ENCODE measurements at regions not wholly inside any gene's neighbourhood (a gene's known extent, or its start where the extent isn't known, plus 50 kb on each side); places are given as distances from the start of the nearest gene placed in this dataset.
"Not testable (repeated sequence)": the region's sequence is repeated elsewhere in the genome, so short reads cannot be mapped to it uniquely, and the experiment has no call there.

DNA sequence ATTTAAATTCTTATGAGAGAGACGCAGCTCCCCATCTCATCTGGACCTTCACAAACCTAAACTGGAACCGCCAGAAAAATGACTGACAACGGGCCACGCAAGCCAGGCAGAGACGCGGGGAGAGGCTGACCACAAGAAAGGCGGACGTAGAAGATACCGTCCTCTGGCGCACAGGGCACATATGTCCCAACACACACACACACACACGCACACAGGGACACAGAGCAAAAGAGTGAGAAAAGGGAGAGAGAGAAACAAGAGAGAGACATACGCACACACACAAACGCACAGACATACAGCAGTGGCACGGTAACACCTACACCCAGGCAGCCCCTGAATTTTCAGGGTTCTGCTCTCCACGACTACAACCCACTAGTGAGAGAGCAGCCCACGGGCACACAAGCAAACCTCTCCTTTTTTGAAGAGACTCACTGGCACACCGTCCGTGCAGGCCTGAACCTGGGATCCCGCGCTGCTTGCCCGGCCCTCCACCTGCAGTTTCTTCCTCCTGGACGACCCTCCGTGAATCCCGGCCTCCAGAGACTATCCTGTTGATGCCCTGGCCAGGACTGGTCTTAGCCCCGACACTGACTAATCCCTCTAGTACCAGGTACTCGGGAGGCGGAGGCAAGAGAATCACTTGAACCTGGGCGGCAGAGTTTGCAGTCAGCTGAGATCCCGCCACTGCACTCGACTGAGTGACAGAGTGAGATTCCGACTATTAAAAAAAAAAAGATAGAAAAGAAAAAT lies 156.5 kb upstream of the ZNF337 start:
- Histone ChIP-seq H3K4me3 (peak overlapping the region; percentile 52 to 76 (median 66)), H3K27ac (peak overlapping the region in 3 of 4 donors; percentile 66 to 80 (median 68)), H3K27me3 (peaks cover 0 to 24% (median 0%) of the 10 kb centered on the region in 4 donors), H3K4me1 (peaks cover 2 to 28% (median 4%) of the 10 kb centered on the region in 3 donors)
- 31 to 32% methylated on average over 19 to 20 of the region's 31 CpGs for whole genome bisulfite sequencing, 2 donors
- DNase-seq; intact Hi-C loops (cut with DNase I); H3K9me3 ChIP-seq; H3K36me3 ChIP-seq: not testable (repeated sequence)

DNA sequence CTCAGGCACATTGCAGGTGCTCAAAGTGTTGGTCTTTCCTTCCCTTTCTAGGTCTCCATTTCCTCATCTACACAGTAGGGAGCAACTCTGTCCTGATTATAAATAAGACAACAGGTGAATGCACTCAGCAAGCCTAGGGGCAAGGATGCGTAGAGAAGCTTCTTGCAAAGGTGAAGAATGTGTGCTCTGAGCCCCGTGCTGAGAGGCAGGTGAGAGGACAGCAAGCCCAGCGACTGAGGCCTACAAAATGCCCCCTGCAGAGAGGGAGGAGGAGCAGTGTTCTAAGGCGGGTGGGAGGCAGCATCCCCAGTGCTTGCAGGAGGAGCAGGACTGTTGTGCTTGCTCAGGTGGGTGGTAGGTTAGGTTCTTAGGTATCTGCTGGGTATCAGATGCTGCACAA lies 153.5 kb upstream of the ZNF337 start:
- H3K36me3 ChIP-seq; H3K9me3 ChIP-seq; H3K27ac ChIP-seq; H3K4me3 ChIP-seq; DNase-seq; H3K27me3 ChIP-seq; intact Hi-C loops (cut with DNase I): not testable (repeated sequence)
- WGBS, 2 donors = 71 to 76% methylated on average over 4 of the region's 4 CpGs
- peaks cover 0 to 24% (median 4%) of the 10 kb centered on the region in 3 donors for H3K4me1 ChIP-seq

DNA sequence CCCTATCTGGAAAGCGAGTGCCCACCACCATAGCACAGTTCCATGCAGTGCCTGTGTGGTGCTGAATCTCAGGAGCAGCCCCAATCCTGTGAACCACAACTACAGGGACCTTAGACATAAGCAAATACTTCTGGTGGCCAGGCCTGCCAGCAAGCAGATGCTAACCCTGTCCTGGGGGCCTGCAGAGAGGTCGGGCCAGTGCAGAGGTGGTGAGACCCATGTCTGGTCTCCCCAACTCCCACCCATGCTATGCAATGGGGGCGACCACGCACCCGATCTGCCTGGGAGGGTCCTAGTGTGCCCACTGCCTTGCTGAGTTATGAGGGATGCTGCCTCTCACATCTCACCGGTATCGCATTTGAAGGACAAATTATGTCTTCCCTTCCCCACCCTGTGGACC lies 151.6 kb upstream of the ZNF337 start:
- no peak for TF ChIP-seq POLR2A (IDR thresholded peaks at IDR 0.05)
- TF ChIP-seq, protein P1, sequence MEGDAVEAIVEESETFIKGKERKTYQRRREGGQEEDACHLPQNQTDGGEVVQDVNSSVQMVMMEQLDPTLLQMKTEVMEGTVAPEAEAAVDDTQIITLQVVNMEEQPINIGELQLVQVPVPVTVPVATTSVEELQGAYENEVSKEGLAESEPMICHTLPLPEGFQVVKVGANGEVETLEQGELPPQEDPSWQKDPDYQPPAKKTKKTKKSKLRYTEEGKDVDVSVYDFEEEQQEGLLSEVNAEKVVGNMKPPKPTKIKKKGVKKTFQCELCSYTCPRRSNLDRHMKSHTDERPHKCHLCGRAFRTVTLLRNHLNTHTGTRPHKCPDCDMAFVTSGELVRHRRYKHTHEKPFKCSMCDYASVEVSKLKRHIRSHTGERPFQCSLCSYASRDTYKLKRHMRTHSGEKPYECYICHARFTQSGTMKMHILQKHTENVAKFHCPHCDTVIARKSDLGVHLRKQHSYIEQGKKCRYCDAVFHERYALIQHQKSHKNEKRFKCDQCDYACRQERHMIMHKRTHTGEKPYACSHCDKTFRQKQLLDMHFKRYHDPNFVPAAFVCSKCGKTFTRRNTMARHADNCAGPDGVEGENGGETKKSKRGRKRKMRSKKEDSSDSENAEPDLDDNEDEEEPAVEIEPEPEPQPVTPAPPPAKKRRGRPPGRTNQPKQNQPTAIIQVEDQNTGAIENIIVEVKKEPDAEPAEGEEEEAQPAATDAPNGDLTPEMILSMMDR (IDR thresholded peaks at IDR 0.05) = no peak
- no peak for DNase-seq
- Histone ChIP-seq H3K27me3 (no peaks in the 10 kb centered on the region), H3K4me3 (no peak overlapping the region), H3K4me1 (peaks cover 0 to 13% (median 4%) of the 10 kb centered on the region in 3 donors), H3K27ac (no peak overlapping the region), H3K36me3 (no peaks in the 10 kb centered on the region), H3K9me3 (no peaks in the 10 kb centered on the region)
- intact Hi-C loops (cut with DNase I) = no loop called here
- WGBS, 2 donors = 96 to 98% methylated on average over 6 of the region's 7 CpGs

DNA sequence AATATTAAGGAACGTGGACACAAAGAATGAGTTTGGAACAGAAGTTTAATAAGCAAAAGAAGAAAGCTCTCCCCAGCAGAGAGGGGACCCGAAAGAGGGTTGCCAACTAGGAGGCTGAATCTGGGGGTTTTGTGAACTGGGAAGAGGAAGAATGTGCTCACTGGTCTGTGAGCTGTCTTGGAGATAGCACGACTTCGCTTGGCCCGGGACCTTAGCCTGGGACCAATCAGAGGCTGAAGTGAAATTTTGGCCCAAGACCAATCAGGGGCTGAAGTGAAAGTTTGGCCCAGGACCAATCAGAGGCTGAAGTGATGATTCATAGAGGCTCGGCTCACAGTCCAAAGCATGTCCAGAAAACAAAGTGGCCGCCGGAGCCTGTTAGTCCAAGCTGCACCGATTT lies 148.0 kb upstream of the ZNF337 start:
- no CpG with 5 or more reads among the region's 9 CpGs for WGBS, 2 donors
- H3K27me3 ChIP-seq; H3K27ac ChIP-seq; H3K36me3 ChIP-seq; H3K9me3 ChIP-seq; H3K4me1 ChIP-seq; H3K4me3 ChIP-seq; intact Hi-C loops (cut with DNase I); DNase-seq: not testable (repeated sequence)

DNA sequence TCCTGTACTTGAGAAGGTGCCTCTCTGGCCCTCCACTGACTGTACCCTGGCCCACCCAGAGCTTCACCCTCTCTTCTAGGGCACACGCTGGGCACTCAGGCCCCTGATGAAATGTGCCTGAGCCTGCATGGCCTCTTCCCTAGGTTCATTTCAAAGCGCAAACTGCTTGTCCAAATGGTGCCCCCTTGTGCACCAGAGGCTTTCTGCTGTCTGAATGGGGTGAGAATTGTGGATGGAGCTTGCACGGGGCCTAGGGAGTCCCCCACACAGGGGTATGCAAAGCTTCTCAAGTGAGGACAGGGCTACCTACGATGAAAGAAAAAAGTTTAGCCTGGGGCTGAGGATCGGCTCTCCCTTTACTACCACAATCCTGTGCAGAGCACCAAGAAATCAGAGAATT lies 116.9 kb upstream of the ZNF337 start:
- H3K9me3 ChIP-seq; intact Hi-C loops (cut with DNase I): not testable (repeated sequence)

DNA sequence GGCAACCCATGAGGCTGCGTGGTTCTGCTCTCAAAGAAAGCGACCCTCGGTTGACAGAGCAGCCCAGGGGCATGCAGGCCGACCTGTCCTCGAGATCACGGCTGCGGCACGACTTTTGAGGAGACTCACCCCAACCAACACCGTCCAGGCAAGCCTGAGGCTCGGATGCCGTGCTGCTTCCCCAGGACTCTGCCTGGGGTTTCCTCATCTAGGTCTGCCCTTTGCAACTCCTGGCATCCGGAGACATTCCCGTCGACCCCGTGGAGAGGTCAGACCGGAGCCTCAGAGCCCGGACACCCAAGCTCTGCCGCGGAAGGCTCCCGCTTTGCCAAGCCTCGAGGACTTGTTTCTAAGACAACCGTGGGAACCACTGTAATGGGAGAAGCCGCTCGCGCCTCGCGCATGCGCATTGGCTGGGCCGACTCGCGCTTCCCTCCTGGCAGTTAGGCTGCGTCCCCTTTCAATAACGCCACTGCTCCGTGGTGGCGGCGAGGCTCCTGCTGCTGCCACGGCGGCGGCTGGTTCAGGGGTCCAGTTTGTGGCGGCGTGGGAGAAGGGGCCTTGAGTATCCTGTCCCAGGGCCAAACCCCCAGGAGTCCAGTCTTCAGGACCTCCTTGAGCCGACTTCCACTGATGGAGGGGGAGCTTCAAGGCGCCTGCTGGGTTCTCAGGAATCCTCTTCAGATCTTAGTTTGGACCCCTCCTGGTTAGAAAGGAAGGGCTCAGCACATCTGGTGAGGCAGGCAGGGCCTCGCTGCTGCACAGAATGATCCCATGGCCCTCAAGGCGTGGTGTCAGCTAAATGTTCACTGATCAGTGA lies 101.7 kb upstream of the ZNF337 start:
- DNase-seq; H3K4me3 ChIP-seq; H3K36me3 ChIP-seq; H3K27ac ChIP-seq; H3K9me3 ChIP-seq; H3K27me3 ChIP-seq; H3K4me1 ChIP-seq; intact Hi-C loops (cut with DNase I): not testable (repeated sequence)
- no CpG with 5 or more reads among the region's 45 CpGs for WGBS, 2 donors

More for the DNA sequence above, 116.9 kb upstream of the ZNF337 start:
- not testable (repeated sequence) for DNase-seq, H3K36me3 ChIP-seq, H3K4me3 ChIP-seq, H3K27ac ChIP-seq, H3K27me3 ChIP-seq, H3K4me1 ChIP-seq
- no CpG with 5 or more reads among the region's 5 CpGs for whole genome bisulfite sequencing, 2 donors

DNA sequence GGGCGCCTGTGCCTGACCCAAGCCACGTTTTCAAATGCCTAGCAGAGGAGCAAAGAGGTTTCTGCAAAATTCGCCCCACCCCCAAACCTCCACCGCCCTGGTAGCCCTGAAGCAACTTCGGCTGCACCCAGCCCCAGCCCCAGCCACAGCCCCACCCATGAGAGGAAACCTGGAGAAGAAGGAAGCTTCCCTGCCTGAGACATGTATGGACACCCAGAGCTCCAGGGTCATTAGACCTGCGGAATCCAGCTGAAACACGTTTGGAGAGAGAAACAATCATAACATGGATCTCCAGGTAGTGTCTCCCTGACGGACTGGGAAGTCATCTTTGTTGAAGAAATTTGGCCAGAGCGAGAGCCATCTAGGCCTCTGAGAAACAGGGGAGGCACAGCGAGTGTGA lies 100.4 kb upstream of the ZNF337 start:
- H3K27ac ChIP-seq; H3K4me3 ChIP-seq; intact Hi-C loops (cut with DNase I); H3K9me3 ChIP-seq; H3K36me3 ChIP-seq; H3K4me1 ChIP-seq; DNase-seq; H3K27me3 ChIP-seq: not testable (repeated sequence)
- no CpG with 5 or more reads among the region's 10 CpGs for WGBS, 2 donors

DNA sequence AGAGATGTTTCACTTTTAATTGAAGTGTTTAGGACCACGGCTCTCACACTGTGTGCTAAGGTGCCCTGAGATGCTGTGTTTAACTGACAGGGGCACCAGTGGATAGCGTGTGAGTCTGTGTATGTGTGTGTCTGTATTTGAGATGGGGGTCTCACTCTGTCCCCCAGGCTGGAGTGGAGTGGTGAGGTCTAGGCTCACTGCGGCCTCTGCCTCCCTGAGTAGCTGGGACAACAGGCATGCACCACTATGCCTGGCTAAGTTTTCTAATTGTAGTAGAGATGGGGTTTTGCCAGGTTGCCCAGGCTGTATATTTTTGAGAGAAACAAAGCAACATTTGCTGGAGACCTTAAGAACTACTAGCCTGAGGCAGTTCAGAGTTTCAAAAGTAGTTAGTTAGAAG lies 80.6 kb upstream of the ZNF337 start:
- DNase-seq; H3K9me3 ChIP-seq; H3K27ac ChIP-seq; H3K27me3 ChIP-seq; intact Hi-C loops (cut with DNase I); H3K36me3 ChIP-seq; H3K4me3 ChIP-seq; H3K4me1 ChIP-seq: not testable (repeated sequence)
- WGBS, 2 donors = 71 to 84% methylated on average over 2 to 3 of the region's 3 CpGs

DNA sequence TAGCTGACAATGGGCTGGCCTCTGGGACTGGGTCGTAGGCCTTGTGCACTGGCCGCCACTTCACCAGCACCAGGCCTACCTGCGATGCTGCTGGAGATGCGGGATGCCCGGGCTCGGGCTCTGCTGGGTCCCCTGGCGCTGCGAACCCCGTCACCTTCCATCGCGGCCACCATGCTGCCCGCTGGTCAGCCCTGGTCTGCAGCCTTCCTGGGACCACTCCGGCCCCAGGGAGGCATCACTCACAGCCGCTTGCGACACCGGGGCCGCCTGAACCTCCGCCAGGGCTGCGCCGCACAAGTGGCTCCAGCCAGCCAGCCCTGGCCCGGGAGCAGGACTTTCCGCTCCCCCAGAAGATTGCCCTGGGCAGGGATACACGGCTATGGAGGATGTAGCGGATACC lies 78.1 kb upstream of the ZNF337 start:
- DNase-seq; H3K27ac ChIP-seq; intact Hi-C loops (cut with DNase I); H3K9me3 ChIP-seq; H3K36me3 ChIP-seq; H3K4me3 ChIP-seq; H3K27me3 ChIP-seq; H3K4me1 ChIP-seq: not testable (repeated sequence)
- WGBS, 2 donors = 86 to 90% methylated on average over 12 to 16 of the region's 24 CpGs

DNA sequence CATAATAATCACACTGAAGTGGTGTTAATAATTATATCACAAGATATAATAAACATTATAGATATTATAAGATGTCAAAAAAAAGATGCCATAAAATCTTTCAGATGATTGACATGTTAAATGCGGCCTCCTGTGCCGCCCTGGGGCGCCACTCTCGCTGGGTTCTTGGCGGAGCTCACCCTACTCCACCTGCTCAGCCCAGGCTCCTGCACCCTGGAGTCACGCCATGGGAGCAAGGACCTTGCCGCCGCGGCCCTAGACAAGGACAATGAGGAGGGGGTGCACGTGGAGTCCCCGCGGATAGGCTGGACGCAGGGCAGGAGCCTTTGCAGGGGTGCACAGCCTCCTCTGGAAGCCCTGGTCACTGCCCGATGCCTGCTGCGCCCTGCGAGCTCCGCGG lies 77.5 kb upstream of the ZNF337 start:
- H3K36me3 ChIP-seq; H3K27ac ChIP-seq; DNase-seq; intact Hi-C loops (cut with DNase I); H3K27me3 ChIP-seq; H3K4me3 ChIP-seq; H3K4me1 ChIP-seq; H3K9me3 ChIP-seq: not testable (repeated sequence)
- WGBS, 2 donors = 87 to 90% methylated on average over 7 to 9 of the region's 18 CpGs

DNA sequence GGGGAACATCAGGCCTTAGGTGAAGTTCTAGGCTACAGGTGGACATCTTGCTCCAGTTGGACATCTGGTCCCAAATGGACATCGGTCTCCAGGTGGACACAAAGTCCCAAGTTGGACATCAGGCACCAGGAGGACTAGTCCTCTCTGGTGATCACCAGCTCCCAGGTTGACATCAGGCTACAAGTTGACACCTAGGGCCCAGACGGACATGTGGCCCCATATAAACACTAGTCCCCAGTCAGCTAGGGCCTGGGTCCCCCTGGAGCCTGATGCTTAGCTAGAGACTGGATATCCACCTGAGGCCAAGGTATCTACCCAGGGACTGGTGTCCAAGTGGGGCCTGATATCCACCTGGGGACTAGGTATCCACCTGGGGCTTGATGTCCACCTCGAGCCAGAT lies 75.8 kb upstream of the ZNF337 start:
- H3K9me3 ChIP-seq; H3K36me3 ChIP-seq; intact Hi-C loops (cut with DNase I); DNase-seq; H3K27me3 ChIP-seq; H3K4me3 ChIP-seq; H3K27ac ChIP-seq; H3K4me1 ChIP-seq: not testable (repeated sequence)
- 67 to 83% methylated on average over 1 of the region's 3 CpGs for WGBS, 2 donors

DNA sequence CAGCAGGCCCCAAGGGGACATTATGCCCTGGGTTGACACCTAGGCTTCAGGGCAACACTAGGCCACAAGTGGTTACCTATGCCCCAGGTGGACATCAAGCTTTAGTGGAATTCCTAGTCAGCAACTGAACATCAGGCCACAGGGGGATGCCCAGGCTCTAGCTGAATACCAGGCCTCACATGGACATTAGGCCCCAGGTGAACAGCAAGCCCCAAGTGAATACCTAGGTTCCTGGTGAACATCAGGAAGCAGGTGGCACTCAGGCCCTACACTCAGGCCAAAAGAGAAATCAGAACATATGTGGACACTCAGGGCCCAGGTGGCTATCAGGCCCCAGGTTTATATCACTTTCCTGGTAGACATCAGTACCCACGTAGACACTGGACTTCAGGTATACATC lies 75.2 kb upstream of the ZNF337 start:
- H3K4me1 ChIP-seq; DNase-seq; intact Hi-C loops (cut with DNase I); H3K27me3 ChIP-seq; H3K4me3 ChIP-seq; H3K27ac ChIP-seq; H3K36me3 ChIP-seq; H3K9me3 ChIP-seq: not testable (repeated sequence)
- 50% methylated on average over 1 of the region's 1 CpG; no CpG with 5 or more reads in 1 of the 2 donors for WGBS, 2 donors
